Smooth muscle cell (in vitro differentiated cells): ENCODE measurements at regions not wholly inside any gene's neighbourhood (a gene's known extent, or its start where the extent isn't known, plus 50 kb on each side); places are given as distances from the start of the nearest gene placed in this dataset.

Experiments
- DNase-seq: peaks from one replicate; lab custom pipeline; 2025; ENCODE audit not compliant: unreplicated experiment; lab: John Stamatoyannopoulos, UW
- H2AFZ ChIP-seq: fragments of 200-600 bp; sonication (generic); 2 replicates; pipeline ENCODE4 v1.6.0; 2016; ENCODE audit warnings: antibody characterized with exemption, low read depth, mild to moderate bottlenecking
- H3F3A ChIP-seq: fragments of 200-600 bp; sonication (generic); 2 replicates; pipeline ENCODE4 v1.6.0; 2017; ENCODE audit warnings: antibody characterized with exemption, low read depth
- H3K27ac ChIP-seq: fragments of 200-600 bp; sonication (generic); 2 replicates; pipeline ENCODE4 v1.5.1; 2016; ENCODE audit warnings: low read depth, mild to moderate bottlenecking
- H3K27me3 ChIP-seq: fragments of 200-600 bp; sonication (generic); 2 replicates; pipeline ENCODE4 v1.6.1; 2016; ENCODE audit warnings: low read depth, mild to moderate bottlenecking
- H3K36me3 ChIP-seq: fragments of 200-600 bp; sonication (generic); 2 replicates; pipeline ENCODE4 v1.5.1; 2016; ENCODE audit warnings: low read depth
- H3K4me1 ChIP-seq: fragments of 200-600 bp; sonication (generic); 2 replicates; pipeline ENCODE4 v1.5.1; 2016; ENCODE audit warnings: low read depth
- H3K4me2 ChIP-seq: fragments of 200-600 bp; sonication (generic); 2 replicates; pipeline ENCODE4 v1.6.0; 2016; ENCODE audit warnings: mild to moderate bottlenecking
- H3K4me3 ChIP-seq: fragments of 200-600 bp; sonication (generic); 2 replicates; pipeline ENCODE4 v1.5.1; 2016; ENCODE audit warnings: mild to moderate bottlenecking
- H3K79me2 ChIP-seq: fragments of 200-600 bp; sonication (generic); 2 replicates; pipeline ENCODE4 v1.6.0; 2016; ENCODE audit warnings: low read depth, mild to moderate bottlenecking
- H3K9ac ChIP-seq: fragments of 200-600 bp; sonication (generic); 2 replicates; pipeline ENCODE4 v1.6.0; 2016; ENCODE audit warnings: low read depth
- H3K9me3 ChIP-seq: fragments of 200-600 bp; sonication (generic); replicated peaks from 2 replicates; pipeline ENCODE4 v1.5.1; 2016; ENCODE audit warnings: low read depth
- H4K20me1 ChIP-seq: fragments of 200-600 bp; sonication (generic); 2 replicates; pipeline ENCODE4 v1.6.0; 2016; ENCODE audit warnings: low read depth
- CTCF ChIP-seq: fragments of 200-600 bp; sonication (generic); IDR thresholded peaks from 2 replicates; pipeline ENCODE4 v1.5.1; 2017; ENCODE audit warnings: borderline replicate concordance, mild to moderate bottlenecking, antibody characterized with exemption; ENCODE audit not compliant: insufficient read depth, poor library complexity, severe bottlenecking
- WGBS: methylation state at CpG from one replicate; pipeline ENCODE4 v1.1.7; 2016; ENCODE audit warnings: low lambda C conversion rate; 5-methylcytosine and 5-hydroxymethylcytosine counted together

GRCh38 chr1:4375812-4376211 is 278.6 kb upstream of the AJAP1 start:
- Histone ChIP-seq H3K27me3 (no peaks in the 10 kb centered on the region), H3K9me3 (no peaks in the 10 kb centered on the region), H3K4me2 (no peak overlapping the region), H3K4me3 (no peak overlapping the region), H3K27ac (no peak overlapping the region), H3K36me3 (no peaks in the 10 kb centered on the region), H3K79me2 (no peaks in the 10 kb centered on the region), H3K4me1 (no peaks in the 10 kb centered on the region), H2AFZ (no peak overlapping the region), H3F3A (no peaks in the 10 kb centered on the region), H4K20me1 (no peaks in the 10 kb centered on the region), H3K9ac (no peak overlapping the region)
- TF ChIP-seq CTCF: no peak
- no peak for DNase-seq
- 93% methylated on average over 1 of the region's 1 CpG for WGBS

GRCh38 chr1:4379451-4380175 is 274.8 kb upstream of the AJAP1 start:
- WGBS: 81% methylated on average over 6 of the region's 6 CpGs
- no peak for TF ChIP-seq CTCF
- no peaks in the 10 kb centered on the region for H3K79me2 ChIP-seq
- H3K27ac ChIP-seq: no peak overlapping the region
- no peak overlapping the region for H3K4me3 ChIP-seq
- H4K20me1 ChIP-seq: no peaks in the 10 kb centered on the region
- no peak for DNase-seq
- H2AFZ ChIP-seq: no peak overlapping the region
- no peaks in the 10 kb centered on the region for H3K9me3 ChIP-seq
- no peaks in the 10 kb centered on the region for H3K36me3 ChIP-seq
- H3K4me1 ChIP-seq: no peaks in the 10 kb centered on the region
- H3K9ac ChIP-seq: no peak overlapping the region
- no peaks in the 10 kb centered on the region for H3F3A ChIP-seq
- H3K27me3 ChIP-seq: no peaks in the 10 kb centered on the region
- H3K4me2 ChIP-seq: no peak overlapping the region

- Histone ChIP-seq H3K4me1 (no peaks in the 10 kb centered on the region), H3K79me2 (no peaks in the 10 kb centered on the region), H3K27ac (no peak overlapping the region), H3K9ac (no peak overlapping the region), H3K9me3 (no peaks in the 10 kb centered on the region), H3K36me3 (no peaks in the 10 kb centered on the region), H4K20me1 (no peaks in the 10 kb centered on the region), H3K4me3 (no peak overlapping the region), H2AFZ (no peak overlapping the region), H3K4me2 (no peak overlapping the region), H3F3A (no peaks in the 10 kb centered on the region), H3K27me3 (no peaks in the 10 kb centered on the region)
- 60% methylated on average over 3 of the region's 3 CpGs for WGBS
- no peak for TF ChIP-seq CTCF
- DNase-seq: no peak
Observed at GRCh38 chr1:4380564-4381168, 273.7 kb upstream of the AJAP1 start.

- Histone ChIP-seq H2AFZ (no peak overlapping the region), H3F3A (no peaks in the 10 kb centered on the region), H3K79me2 (no peaks in the 10 kb centered on the region), H3K4me1 (no peaks in the 10 kb centered on the region), H3K9me3 (no peaks in the 10 kb centered on the region), H3K27ac (no peak overlapping the region), H3K9ac (no peak overlapping the region), H4K20me1 (no peaks in the 10 kb centered on the region), H3K4me3 (no peak overlapping the region), H3K27me3 (no peaks in the 10 kb centered on the region), H3K4me2 (no peak overlapping the region), H3K36me3 (no peaks in the 10 kb centered on the region)
- DNase-seq: no peak
- WGBS: 95% methylated on average over 1 of the region's 1 CpG
- TF ChIP-seq CTCF: no peak
Observed at GRCh38 chr1:4393191-4393590, 261.2 kb upstream of the AJAP1 start.
